ENCODE measurements at regions not wholly inside any gene's neighbourhood (a gene's known extent, or its start where the extent isn't known, plus 50 kb on each side); places are given as distances from the start of the nearest gene placed in this dataset.

GRCh38 chr1:29438991-29439390 is 202.7 kb downstream of the PTPRU start:
- no peak for TF ChIP-seq CTCF (IDR thresholded peaks at IDR 0.05)
- TF ChIP-seq POLR2A (IDR thresholded peaks at IDR 0.05): no peak
